Parathyroid adenoma (tissue), 2 donors: ENCODE measurements at regions not wholly inside any gene's neighbourhood (a gene's known extent, or its start where the extent isn't known, plus 50 kb on each side); places are given as distances from the start of the nearest gene placed in this dataset.

Source experiments
- H2AFZ ChIP-seq: fragments of 300-600 bp; sonication (generic); one replicate; pipeline ENCODE4 v1.7.0; 2017; ENCODE audit warnings: antibody characterized with exemption, mild to moderate bottlenecking
- H3K27ac ChIP-seq: fragments of 300-600 bp; sonication (generic); one replicate; pipeline ENCODE4 v1.7.0; 2017
- H3K27me3 ChIP-seq: fragments of 300-600 bp; sonication (generic); one replicate; pipeline ENCODE4 v1.7.0; 2017; ENCODE audit warnings: low read length; ENCODE audit not compliant: control insufficient read depth, insufficient read depth
- H3K36me3 ChIP-seq: fragments of 300-600 bp; sonication (generic); one replicate; pipeline ENCODE4 v1.7.0; 2017; ENCODE audit warnings: low read length; ENCODE audit not compliant: control insufficient read depth, insufficient read depth
- H3K4me1 ChIP-seq: fragments of 300-600 bp; sonication (generic); one replicate; pipeline ENCODE4 v1.7.0; 2017; ENCODE audit warnings: control low read depth
- H3K4me2 ChIP-seq: fragments of 300-600 bp; sonication (generic); one replicate; pipeline ENCODE4 v1.7.0; 2017; ENCODE audit warnings: low read length
- H3K4me3 ChIP-seq: fragments of 300-600 bp; sonication (generic); one replicate; pipeline ENCODE4 v1.7.0; 2017; ENCODE audit warnings: low read depth, low read length
- H3K79me2 ChIP-seq: fragments of 300-600 bp; sonication (generic); one replicate; pipeline ENCODE4 v1.7.0; 2017; ENCODE audit warnings: control low read depth
- H3K9ac ChIP-seq: fragments of 300-600 bp; sonication (generic); one replicate; pipeline ENCODE4 v1.7.0; 2017; ENCODE audit warnings: mild to moderate bottlenecking
- H3K9me3 ChIP-seq: fragments of 300-600 bp; sonication (generic); one replicate; pipeline ENCODE4 v1.7.0; 2017; ENCODE audit warnings: low read length; ENCODE audit not compliant: control insufficient read depth
- TF ChIP-seq, protein P1 (sequence below): fragments of 300-600 bp; sonication (generic); IDR thresholded peaks from one replicate; pipeline ENCODE4 v1.7.0; 2017; ENCODE audit warnings: antibody characterized with exemption, mild to moderate bottlenecking
- donor health status: primary hyperparathyroidism.

GRCh38 chr14:44271637-44272036 is 235.4 kb downstream of the FSCB start:
- Histone ChIP-seq H3K4me1 (no peaks in the 10 kb centered on the region), H3K27ac (no peak overlapping the region), H3K36me3 (no peaks in the 10 kb centered on the region), H3K9me3 (no peaks in the 10 kb centered on the region), H3K4me3 (no peak overlapping the region), H3K27me3 (no peaks in the 10 kb centered on the region), H3K9ac (no peak overlapping the region), H3K79me2 (no peaks in the 10 kb centered on the region), H2AFZ (no peak overlapping the region), H3K4me2 (no peak overlapping the region)
- TF ChIP-seq, protein P1, sequence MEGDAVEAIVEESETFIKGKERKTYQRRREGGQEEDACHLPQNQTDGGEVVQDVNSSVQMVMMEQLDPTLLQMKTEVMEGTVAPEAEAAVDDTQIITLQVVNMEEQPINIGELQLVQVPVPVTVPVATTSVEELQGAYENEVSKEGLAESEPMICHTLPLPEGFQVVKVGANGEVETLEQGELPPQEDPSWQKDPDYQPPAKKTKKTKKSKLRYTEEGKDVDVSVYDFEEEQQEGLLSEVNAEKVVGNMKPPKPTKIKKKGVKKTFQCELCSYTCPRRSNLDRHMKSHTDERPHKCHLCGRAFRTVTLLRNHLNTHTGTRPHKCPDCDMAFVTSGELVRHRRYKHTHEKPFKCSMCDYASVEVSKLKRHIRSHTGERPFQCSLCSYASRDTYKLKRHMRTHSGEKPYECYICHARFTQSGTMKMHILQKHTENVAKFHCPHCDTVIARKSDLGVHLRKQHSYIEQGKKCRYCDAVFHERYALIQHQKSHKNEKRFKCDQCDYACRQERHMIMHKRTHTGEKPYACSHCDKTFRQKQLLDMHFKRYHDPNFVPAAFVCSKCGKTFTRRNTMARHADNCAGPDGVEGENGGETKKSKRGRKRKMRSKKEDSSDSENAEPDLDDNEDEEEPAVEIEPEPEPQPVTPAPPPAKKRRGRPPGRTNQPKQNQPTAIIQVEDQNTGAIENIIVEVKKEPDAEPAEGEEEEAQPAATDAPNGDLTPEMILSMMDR, result no peak

GRCh38 chr14:44271006-44271405 is 236.1 kb downstream of the FSCB start:
- Histone ChIP-seq H3K27ac (no peak overlapping the region), H3K4me2 (no peak overlapping the region), H3K9me3 (no peaks in the 10 kb centered on the region), H3K36me3 (no peaks in the 10 kb centered on the region), H3K9ac (no peak overlapping the region), H3K79me2 (no peaks in the 10 kb centered on the region), H2AFZ (no peak overlapping the region), H3K27me3 (no peaks in the 10 kb centered on the region), H3K4me3 (no peak overlapping the region), H3K4me1 (no peaks in the 10 kb centered on the region)
- TF ChIP-seq, protein P1, result no peak

DNA sequence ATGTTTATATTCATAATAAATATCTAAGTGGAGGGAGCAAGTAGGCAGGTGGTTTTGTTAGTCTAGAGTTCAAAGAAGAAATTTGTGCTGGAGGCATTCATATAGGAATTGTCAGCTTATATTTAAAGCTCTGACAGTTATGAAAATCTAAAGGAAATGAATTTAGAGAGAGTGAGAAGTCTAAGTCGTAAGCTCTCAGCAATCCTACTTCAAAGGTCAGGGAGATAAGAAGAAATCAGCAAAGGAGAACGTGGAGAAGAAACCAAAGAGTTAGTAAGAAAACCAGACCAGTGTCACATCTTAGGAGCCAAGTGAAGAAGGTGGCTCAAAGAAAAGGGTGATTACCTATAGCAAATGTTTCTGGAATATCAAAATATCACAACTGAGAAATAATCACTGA is 241.8 kb downstream of the FSCB start:
- no peak overlapping the region for H2AFZ ChIP-seq
- no peaks in the 10 kb centered on the region for H3K4me1 ChIP-seq
- H3K79me2 ChIP-seq, result no peaks in the 10 kb centered on the region
- TF ChIP-seq, protein P1, result no peak
- no peaks in the 10 kb centered on the region for H3K27me3 ChIP-seq
- no peaks in the 10 kb centered on the region for H3K9me3 ChIP-seq
- no peak overlapping the region for H3K27ac ChIP-seq
- H3K36me3 ChIP-seq, result no peaks in the 10 kb centered on the region
- no peak overlapping the region for H3K4me3 ChIP-seq
- H3K9ac ChIP-seq, result no peak overlapping the region
- no peak overlapping the region for H3K4me2 ChIP-seq

DNA sequence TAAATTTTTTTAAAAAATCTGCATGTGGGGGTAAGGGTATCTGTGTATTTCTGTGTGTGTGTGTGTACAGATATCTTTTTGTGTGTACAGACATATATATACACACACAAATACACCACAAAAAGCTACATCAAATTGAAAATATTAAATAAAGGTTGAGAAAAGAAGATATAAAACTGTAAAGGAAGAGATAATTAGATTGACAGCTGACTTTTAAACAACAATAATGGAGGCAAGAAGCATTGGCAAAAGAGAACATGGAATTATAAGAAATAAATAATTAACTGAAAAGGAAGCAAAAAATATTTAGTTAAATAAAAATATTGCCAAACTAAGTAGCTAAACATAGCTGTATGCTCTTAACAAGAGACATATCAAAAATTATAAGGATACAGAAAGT is 291.4 kb downstream of the FSCB start:
- no peaks in the 10 kb centered on the region for H3K27me3 ChIP-seq
- H3K4me1 ChIP-seq, result no peaks in the 10 kb centered on the region
- no peak overlapping the region for H3K9ac ChIP-seq
- TF ChIP-seq, protein P1, result no peak
- no peaks in the 10 kb centered on the region for H3K79me2 ChIP-seq
- no peak overlapping the region for H3K4me2 ChIP-seq
- H3K27ac ChIP-seq, result no peak overlapping the region
- H3K9me3 ChIP-seq, result no peaks in the 10 kb centered on the region
- H3K36me3 ChIP-seq, result no peaks in the 10 kb centered on the region
- no peak overlapping the region for H2AFZ ChIP-seq
- H3K4me3 ChIP-seq, result no peak overlapping the region

DNA sequence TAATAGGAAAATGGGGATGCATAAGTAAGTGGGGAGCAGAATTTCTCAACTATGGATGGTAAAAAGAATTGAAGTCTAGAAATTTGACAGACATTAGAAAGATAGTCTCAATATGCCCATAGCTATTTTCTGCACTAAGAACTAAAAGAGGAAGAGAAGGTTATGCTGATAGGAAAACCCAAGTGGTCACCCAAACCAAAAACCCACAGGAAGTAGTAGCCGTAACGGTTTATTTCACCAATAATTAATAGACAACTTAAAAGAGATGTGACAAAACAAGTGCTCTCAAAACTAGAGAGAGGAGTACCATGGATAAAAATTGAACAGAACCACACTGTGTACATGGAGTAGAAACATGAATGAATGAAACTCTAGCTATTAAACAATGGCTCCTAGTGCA is 295.4 kb downstream of the FSCB start:
- TF ChIP-seq, protein P1, result no peak

More for the DNA sequence above, 295.4 kb downstream of the FSCB start:
- H3K27me3 ChIP-seq, result no peaks in the 10 kb centered on the region
- no peaks in the 10 kb centered on the region for H3K79me2 ChIP-seq
- no peaks in the 10 kb centered on the region for H3K4me1 ChIP-seq
- H3K4me3 ChIP-seq, result no peak overlapping the region
- no peak overlapping the region for H3K27ac ChIP-seq
- no peak overlapping the region for H3K9ac ChIP-seq
- H2AFZ ChIP-seq, result no peak overlapping the region
- no peaks in the 10 kb centered on the region for H3K36me3 ChIP-seq
- no peak overlapping the region for H3K4me2 ChIP-seq
- H3K9me3 ChIP-seq, result no peaks in the 10 kb centered on the region
